Liver (tissue), 8 donors: ENCODE measurements at regions not wholly inside any gene's neighbourhood (a gene's known extent, or its start where the extent isn't known, plus 50 kb on each side); places are given as distances from the start of the nearest gene placed in this dataset.

Experiments used
- DNase-seq: peaks from one replicate; pipeline ENCODE4 v3.0.0-alpha.2; 2017; ENCODE audit warnings: low spot score
- H3K27ac ChIP-seq, 2 donors: one replicate each; pipeline ENCODE4 v1.7.0; 2013; ENCODE audit warnings: inconsistent platforms in 2 of 2, low read length in 2 of 2, control low read depth in 1 of 2, low read depth in 1 of 2, mild to moderate bottlenecking in 1 of 2
- H3K27me3 ChIP-seq, 4 donors: one replicate each; pipeline versions ENCODE4 v1.6.1 to v1.7.0; 2013; ENCODE audit warnings: low read length in 3 of 4, inconsistent platforms in 1 of 4, mild to moderate bottlenecking in 1 of 4, moderate library complexity in 1 of 4; ENCODE audit not compliant: control insufficient read depth in 4 of 4, insufficient read depth in 4 of 4
- H3K36me3 ChIP-seq, 4 donors: one replicate each; pipeline versions ENCODE4 v1.6.1 to v1.7.0; 2013; ENCODE audit warnings: low read length in 3 of 4, mild to moderate bottlenecking in 3 of 4, low read depth in 1 of 4, moderate library complexity in 1 of 4; ENCODE audit not compliant: control insufficient read depth in 4 of 4, insufficient read depth in 3 of 4
- H3K4me1 ChIP-seq, 4 donors: one replicate each; pipeline versions ENCODE4 v1.6.1 to v1.7.0; 2013; ENCODE audit warnings: low read length in 3 of 4, mild to moderate bottlenecking in 3 of 4, moderate library complexity in 1 of 4; ENCODE audit not compliant: control insufficient read depth in 4 of 4, insufficient read depth in 4 of 4
- H3K4me3 ChIP-seq, 3 donors: one replicate each; pipeline versions ENCODE4 v1.6.1 to v1.7.0; 2013; ENCODE audit warnings: low read length in 3 of 3, control low read depth in 1 of 3, low read depth in 1 of 3, mild to moderate bottlenecking in 1 of 3
- H3K9ac ChIP-seq, 2 donors: one replicate each; pipeline ENCODE4 v1.7.0; 2013; ENCODE audit warnings: low read length in 2 of 2, mild to moderate bottlenecking in 2 of 2, moderate library complexity in 2 of 2, control low read depth in 1 of 2, low read depth in 1 of 2
- H3K9me3 ChIP-seq, 4 donors: one replicate each; pipeline versions ENCODE4 v1.6.1 to v1.7.0; 2013; ENCODE audit warnings: low read length in 3 of 4; ENCODE audit not compliant: control insufficient read depth in 4 of 4
- FOXA1 ChIP-seq: IDR thresholded peaks from 2 replicates; pipeline ENCODE4 v1.6.1; 2016; ENCODE audit warnings: antibody characterized with exemption
- FOXA2 ChIP-seq: IDR thresholded peaks from 2 replicates; pipeline ENCODE4 v1.6.1; 2016; ENCODE audit warnings: antibody characterized with exemption
- GABPA ChIP-seq, 2 donors: IDR thresholded peaks in 1 of 2; conservative IDR thresholded peaks in 1 of 2; 2 replicates each; pipeline ENCODE4 v1.6.1; 2016; ENCODE audit warnings: antibody characterized with exemption in 2 of 2, mild to moderate bottlenecking in 1 of 2, moderate library complexity in 1 of 2
- HNF4A ChIP-seq, 2 donors: conservative IDR thresholded peaks; 2 replicates each; pipeline ENCODE4 v1.6.1; 2016; ENCODE audit warnings: antibody characterized with exemption in 2 of 2, mild to moderate bottlenecking in 2 of 2
- HNF4G ChIP-seq: IDR thresholded peaks from 2 replicates; pipeline ENCODE4 v1.6.1; 2016; ENCODE audit warnings: antibody characterized with exemption
- JUND ChIP-seq, 2 donors: IDR thresholded peaks; 2 replicates each; pipeline ENCODE4 v1.6.1; 2016; ENCODE audit warnings: antibody characterized with exemption in 2 of 2
- NR2F2 ChIP-seq: IDR thresholded peaks from 2 replicates; pipeline ENCODE4 v1.6.1; 2016; ENCODE audit warnings: antibody characterized with exemption
- RAD21 ChIP-seq, 2 donors: IDR thresholded peaks; 2 replicates each; pipeline ENCODE4 v1.6.1; 2016; ENCODE audit warnings: antibody characterized with exemption in 2 of 2, mild to moderate bottlenecking in 2 of 2
- RXRA ChIP-seq, 2 donors: IDR thresholded peaks; 2 replicates each; pipeline ENCODE4 v1.6.1; 2017 to 2018; ENCODE audit warnings: antibody characterized with exemption in 2 of 2, mild to moderate bottlenecking in 1 of 2
- SP1 ChIP-seq: IDR thresholded peaks from 2 replicates; pipeline ENCODE4 v1.6.1; 2018; ENCODE audit warnings: antibody characterized with exemption, mild to moderate bottlenecking
- TAF1 ChIP-seq: conservative IDR thresholded peaks from 2 replicates; pipeline ENCODE4 v1.6.1; 2016; ENCODE audit warnings: antibody characterized with exemption, mild to moderate bottlenecking
- YY1 ChIP-seq: IDR thresholded peaks from 2 replicates; pipeline ENCODE4 v1.6.1; 2016; ENCODE audit warnings: antibody characterized with exemption, mild to moderate bottlenecking
- WGBS: extraction: QIAGEN DNeasy Blood & Tissue Kit; methylation state at CpG from one replicate; pipeline ENCODE4 v1.1.7; 2013; 5-methylcytosine and 5-hydroxymethylcytosine counted together
- TF ChIP-seq, protein P1 (sequence below): IDR thresholded peaks from 2 replicates; pipeline ENCODE4 v1.6.1; 2016; ENCODE audit warnings: antibody characterized with exemption
- TF ChIP-seq, protein P2 (sequence below): IDR thresholded peaks from 2 replicates; pipeline ENCODE4 v1.6.1; 2016; ENCODE audit warnings: antibody characterized with exemption
- TF ChIP-seq, protein P3 (sequence below): IDR thresholded peaks from 2 replicates; pipeline ENCODE4 v1.6.1; 2016; ENCODE audit warnings: antibody characterized with exemption
- TF ChIP-seq, protein P4 (sequence below): IDR thresholded peaks from 2 replicates; pipeline ENCODE4 v1.6.1; 2016; ENCODE audit warnings: antibody characterized with exemption, mild to moderate bottlenecking
- TF ChIP-seq, protein P5 (sequence below): fragments of 150-350 bp; IDR thresholded peaks from 2 replicates; pipeline ENCODE4 v1.5.1; 2017; ENCODE audit warnings: improper control_type of control experiment, low read depth, low read length; ENCODE audit not compliant: missing input control
- donor health status: healthy.
- donor health status: healthy.
- donor health status: healthy.
- donor health status: healthy.
- donor health status: healthy.

DNA sequence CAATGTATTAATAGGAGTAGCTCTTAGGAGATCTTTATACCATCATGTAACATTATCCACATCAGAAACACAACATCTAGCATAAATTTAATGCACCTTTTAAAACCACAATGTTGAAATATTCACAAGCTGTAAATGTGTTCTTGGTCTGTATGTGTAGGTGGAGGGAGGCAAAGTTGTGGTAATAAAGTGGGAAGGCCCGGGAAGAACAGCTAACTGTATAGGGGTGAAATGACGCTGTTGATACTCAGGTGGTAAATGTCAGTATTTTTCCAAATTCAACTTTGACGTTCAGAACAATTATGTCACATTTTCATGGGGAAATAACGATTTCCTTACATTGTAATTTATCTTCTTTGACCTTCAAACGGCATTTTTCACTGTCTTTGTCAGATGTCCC is 146.0 kb upstream of the STMND1 start:
- TF ChIP-seq FOXA2 (no peak), SP1 (no peak), JUND (IDR thresholded peaks at IDR 0.05) (no peak), HNF4G (no peak), RXRA (IDR thresholded peaks at IDR 0.05) (no peak)
- TF ChIP-seq, protein P1, sequence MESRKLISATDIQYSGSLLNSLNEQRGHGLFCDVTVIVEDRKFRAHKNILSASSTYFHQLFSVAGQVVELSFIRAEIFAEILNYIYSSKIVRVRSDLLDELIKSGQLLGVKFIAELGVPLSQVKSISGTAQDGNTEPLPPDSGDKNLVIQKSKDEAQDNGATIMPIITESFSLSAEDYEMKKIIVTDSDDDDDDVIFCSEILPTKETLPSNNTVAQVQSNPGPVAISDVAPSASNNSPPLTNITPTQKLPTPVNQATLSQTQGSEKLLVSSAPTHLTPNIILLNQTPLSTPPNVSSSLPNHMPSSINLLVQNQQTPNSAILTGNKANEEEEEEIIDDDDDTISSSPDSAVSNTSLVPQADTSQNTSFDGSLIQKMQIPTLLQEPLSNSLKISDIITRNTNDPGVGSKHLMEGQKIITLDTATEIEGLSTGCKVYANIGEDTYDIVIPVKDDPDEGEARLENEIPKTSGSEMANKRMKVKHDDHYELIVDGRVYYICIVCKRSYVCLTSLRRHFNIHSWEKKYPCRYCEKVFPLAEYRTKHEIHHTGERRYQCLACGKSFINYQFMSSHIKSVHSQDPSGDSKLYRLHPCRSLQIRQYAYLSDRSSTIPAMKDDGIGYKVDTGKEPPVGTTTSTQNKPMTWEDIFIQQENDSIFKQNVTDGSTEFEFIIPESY = no peak
- no peak for DNase-seq
- Histone ChIP-seq H3K27ac (no peak overlapping the region), H3K4me1 (no peaks in the 10 kb centered on the region), H3K36me3 (no peaks in the 10 kb centered on the region), H3K9me3 (no peaks in the 10 kb centered on the region), H3K4me3 (no peak overlapping the region), H3K27me3 (no peaks in the 10 kb centered on the region), H3K9ac (no peak overlapping the region)
- WGBS = 83% methylated on average over 5 of the region's 5 CpGs

DNA sequence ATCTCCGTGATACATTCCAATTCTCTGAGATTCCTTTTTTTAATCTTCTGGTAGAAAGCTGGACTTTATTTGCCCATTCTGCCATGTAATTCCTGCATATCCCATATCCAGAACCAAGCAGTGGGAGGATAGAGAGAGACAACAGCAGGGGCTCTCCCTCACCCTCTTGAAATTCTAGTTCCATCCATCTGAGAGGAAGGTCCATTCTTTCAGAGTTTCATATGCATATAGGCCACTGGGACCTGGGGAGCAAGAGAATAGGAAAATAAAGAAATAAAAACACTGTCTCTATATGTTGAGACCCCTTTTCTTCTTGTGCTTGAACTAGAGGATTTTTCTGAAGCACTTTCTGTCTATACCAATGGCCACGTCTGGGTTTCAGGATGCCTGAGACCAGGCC is 147.9 kb upstream of the STMND1 start:
- Histone ChIP-seq H3K27me3 (no peaks in the 10 kb centered on the region), H3K27ac (no peak overlapping the region), H3K36me3 (no peaks in the 10 kb centered on the region), H3K9ac (no peak overlapping the region), H3K4me3 (no peak overlapping the region), H3K9me3 (no peaks in the 10 kb centered on the region), H3K4me1 (no peaks in the 10 kb centered on the region)
- WGBS = 87% methylated on average over 2 of the region's 2 CpGs
- TF ChIP-seq JUND (IDR thresholded peaks at IDR 0.05) = no peak
- TF ChIP-seq YY1 = no peak
- no peak for TF ChIP-seq FOXA2
- TF ChIP-seq NR2F2 = no peak
- TF ChIP-seq, protein P1 = no peak
- TF ChIP-seq, protein P2, sequence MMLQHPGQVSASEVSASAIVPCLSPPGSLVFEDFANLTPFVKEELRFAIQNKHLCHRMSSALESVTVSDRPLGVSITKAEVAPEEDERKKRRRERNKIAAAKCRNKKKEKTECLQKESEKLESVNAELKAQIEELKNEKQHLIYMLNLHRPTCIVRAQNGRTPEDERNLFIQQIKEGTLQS = no peak
- no peak for TF ChIP-seq FOXA1
- no peak for TF ChIP-seq RAD21 (IDR thresholded peaks at IDR 0.05)
- no peak for TF ChIP-seq SP1
- TF ChIP-seq RXRA (IDR thresholded peaks at IDR 0.05) = no peak
- TF ChIP-seq, protein P3, sequence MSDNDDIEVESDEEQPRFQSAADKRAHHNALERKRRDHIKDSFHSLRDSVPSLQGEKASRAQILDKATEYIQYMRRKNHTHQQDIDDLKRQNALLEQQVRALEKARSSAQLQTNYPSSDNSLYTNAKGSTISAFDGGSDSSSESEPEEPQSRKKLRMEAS = no peak
- no peak for TF ChIP-seq GABPA (IDR thresholded peaks at IDR 0.05 in 1 of 2, conservative IDR thresholded peaks at IDR 0.05 in 1 of 2)
- TF ChIP-seq, protein P4, sequence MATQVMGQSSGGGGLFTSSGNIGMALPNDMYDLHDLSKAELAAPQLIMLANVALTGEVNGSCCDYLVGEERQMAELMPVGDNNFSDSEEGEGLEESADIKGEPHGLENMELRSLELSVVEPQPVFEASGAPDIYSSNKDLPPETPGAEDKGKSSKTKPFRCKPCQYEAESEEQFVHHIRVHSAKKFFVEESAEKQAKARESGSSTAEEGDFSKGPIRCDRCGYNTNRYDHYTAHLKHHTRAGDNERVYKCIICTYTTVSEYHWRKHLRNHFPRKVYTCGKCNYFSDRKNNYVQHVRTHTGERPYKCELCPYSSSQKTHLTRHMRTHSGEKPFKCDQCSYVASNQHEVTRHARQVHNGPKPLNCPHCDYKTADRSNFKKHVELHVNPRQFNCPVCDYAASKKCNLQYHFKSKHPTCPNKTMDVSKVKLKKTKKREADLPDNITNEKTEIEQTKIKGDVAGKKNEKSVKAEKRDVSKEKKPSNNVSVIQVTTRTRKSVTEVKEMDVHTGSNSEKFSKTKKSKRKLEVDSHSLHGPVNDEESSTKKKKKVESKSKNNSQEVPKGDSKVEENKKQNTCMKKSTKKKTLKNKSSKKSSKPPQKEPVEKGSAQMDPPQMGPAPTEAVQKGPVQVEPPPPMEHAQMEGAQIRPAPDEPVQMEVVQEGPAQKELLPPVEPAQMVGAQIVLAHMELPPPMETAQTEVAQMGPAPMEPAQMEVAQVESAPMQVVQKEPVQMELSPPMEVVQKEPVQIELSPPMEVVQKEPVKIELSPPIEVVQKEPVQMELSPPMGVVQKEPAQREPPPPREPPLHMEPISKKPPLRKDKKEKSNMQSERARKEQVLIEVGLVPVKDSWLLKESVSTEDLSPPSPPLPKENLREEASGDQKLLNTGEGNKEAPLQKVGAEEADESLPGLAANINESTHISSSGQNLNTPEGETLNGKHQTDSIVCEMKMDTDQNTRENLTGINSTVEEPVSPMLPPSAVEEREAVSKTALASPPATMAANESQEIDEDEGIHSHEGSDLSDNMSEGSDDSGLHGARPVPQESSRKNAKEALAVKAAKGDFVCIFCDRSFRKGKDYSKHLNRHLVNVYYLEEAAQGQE = no peak
- TF ChIP-seq HNF4A (conservative IDR thresholded peaks at IDR 0.05) = no peak
- no peak for TF ChIP-seq HNF4G
- no peak for TF ChIP-seq TAF1
- TF ChIP-seq, protein P5, sequence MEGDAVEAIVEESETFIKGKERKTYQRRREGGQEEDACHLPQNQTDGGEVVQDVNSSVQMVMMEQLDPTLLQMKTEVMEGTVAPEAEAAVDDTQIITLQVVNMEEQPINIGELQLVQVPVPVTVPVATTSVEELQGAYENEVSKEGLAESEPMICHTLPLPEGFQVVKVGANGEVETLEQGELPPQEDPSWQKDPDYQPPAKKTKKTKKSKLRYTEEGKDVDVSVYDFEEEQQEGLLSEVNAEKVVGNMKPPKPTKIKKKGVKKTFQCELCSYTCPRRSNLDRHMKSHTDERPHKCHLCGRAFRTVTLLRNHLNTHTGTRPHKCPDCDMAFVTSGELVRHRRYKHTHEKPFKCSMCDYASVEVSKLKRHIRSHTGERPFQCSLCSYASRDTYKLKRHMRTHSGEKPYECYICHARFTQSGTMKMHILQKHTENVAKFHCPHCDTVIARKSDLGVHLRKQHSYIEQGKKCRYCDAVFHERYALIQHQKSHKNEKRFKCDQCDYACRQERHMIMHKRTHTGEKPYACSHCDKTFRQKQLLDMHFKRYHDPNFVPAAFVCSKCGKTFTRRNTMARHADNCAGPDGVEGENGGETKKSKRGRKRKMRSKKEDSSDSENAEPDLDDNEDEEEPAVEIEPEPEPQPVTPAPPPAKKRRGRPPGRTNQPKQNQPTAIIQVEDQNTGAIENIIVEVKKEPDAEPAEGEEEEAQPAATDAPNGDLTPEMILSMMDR = no peak
- DNase-seq = no peak
